ENCODE measurements at regions not wholly inside any gene's neighbourhood (a gene's known extent, or its start where the extent isn't known, plus 50 kb on each side); places are given as distances from the start of the nearest gene placed in this dataset.

DNA sequence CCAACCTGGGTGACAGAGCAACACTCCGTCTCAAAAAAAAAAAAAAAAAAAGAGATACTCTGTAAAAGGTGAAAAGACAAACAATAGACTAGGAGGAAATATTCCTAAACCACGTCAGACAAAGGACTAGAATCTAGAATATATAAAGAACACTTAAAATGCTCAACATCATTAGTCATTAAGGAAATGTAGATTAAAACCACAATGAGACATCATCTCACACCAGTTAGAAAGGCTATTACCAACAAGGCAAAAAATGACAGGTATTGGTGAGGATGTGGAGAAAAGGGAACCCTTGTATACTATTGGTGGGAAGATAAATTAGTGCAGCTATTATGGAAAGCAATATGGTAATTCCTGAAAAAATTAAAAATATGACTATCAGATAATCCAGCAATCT is 903.1 kb upstream of the SOX9 start:
- H3K18ac ChIP-seq (ENCODE audit: low read depth, low read length) = no peak overlapping the region
- intact Hi-C loops (cut with micrococcal nuclease) = no loop called here
- DNase-seq = no peak
- no CpG with 5 or more reads among the region's 2 CpGs for WGBS, 2 experiments (ENCODE audit: extremely low coverage in 2 of 2, insufficient read length in 1 of 2)
- no peak overlapping the region for H2BK5ac ChIP-seq (ENCODE audit: low read depth, low read length, poor library complexity, severe bottlenecking)
- no peak overlapping the region for H4K91ac ChIP-seq (ENCODE audit: insufficient read depth, low read depth, low read length)
- H3K36me3 ChIP-seq (ENCODE audit: control insufficient read depth, insufficient read depth, low read length) = no peaks in the 10 kb centered on the region
- no peak overlapping the region for H2BK120ac ChIP-seq (ENCODE audit: low read depth, low read length)
- ATAC-seq (ENCODE audit: low read depth) = no peak
- H3K9me3 ChIP-seq (ENCODE audit: control insufficient read depth, insufficient read depth, low read length) = peaks cover 2% of the 10 kb centered on the region; the same call in 1 of the 2 replicates
- POLR2A ChIA-PET (ENCODE audit: unreplicated experiment) = no interaction called here
- TF ChIP-seq, protein P1, sequence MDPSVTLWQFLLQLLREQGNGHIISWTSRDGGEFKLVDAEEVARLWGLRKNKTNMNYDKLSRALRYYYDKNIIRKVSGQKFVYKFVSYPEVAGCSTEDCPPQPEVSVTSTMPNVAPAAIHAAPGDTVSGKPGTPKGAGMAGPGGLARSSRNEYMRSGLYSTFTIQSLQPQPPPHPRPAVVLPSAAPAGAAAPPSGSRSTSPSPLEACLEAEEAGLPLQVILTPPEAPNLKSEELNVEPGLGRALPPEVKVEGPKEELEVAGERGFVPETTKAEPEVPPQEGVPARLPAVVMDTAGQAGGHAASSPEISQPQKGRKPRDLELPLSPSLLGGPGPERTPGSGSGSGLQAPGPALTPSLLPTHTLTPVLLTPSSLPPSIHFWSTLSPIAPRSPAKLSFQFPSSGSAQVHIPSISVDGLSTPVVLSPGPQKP (IDR thresholded peaks at IDR 0.05; ENCODE audit: borderline replicate concordance, low read depth, low read length) = no peak
- TF ChIP-seq CEBPB (IDR thresholded peaks at IDR 0.05; ENCODE audit: low read depth, low read length) = no peak
- no peak for TF ChIP-seq RAD21 (IDR thresholded peaks at IDR 0.05; ENCODE audit: low read length)
- no peaks in the 10 kb centered on the region for H3K79me1 ChIP-seq (ENCODE audit: low read depth in 1 of 2, low read length in 2 of 2)
- H3K4ac ChIP-seq (ENCODE audit: low read depth, low read length) = no peak overlapping the region
- H3K4me3 ChIP-seq (ENCODE audit: insufficient read depth, low read depth, low read length) = no peak overlapping the region
- H2BK15ac ChIP-seq (ENCODE audit: low read depth, low read length) = no peak overlapping the region
- BruUV-seq (replicated peaks) = no TSS peak
- no peak overlapping the region for H2BK20ac ChIP-seq (ENCODE audit: low read depth, low read length)
- H2AK5ac ChIP-seq (ENCODE audit: low read depth, low read length) = no peak overlapping the region
- no peak overlapping the region for H4K5ac ChIP-seq (ENCODE audit: low read depth, low read length)
- H3K4me2 ChIP-seq (ENCODE audit: low read depth, low read length) = no peak overlapping the region
- H3K14ac ChIP-seq (replicated peaks; ENCODE audit: low read depth, low read length) = no peak overlapping the region
- no peak overlapping the region for H3K56ac ChIP-seq (ENCODE audit: extremely low read depth, insufficient read depth, low read length)
- H3K9me1 ChIP-seq (ENCODE audit: insufficient read depth, low read length) = no peaks in the 10 kb centered on the region
- CTCF ChIA-PET = no interaction called here
- no peak overlapping the region for H2AFZ ChIP-seq (replicated peaks; ENCODE audit: low read length, poor library complexity)
- dilution Hi-C loops (cut with HindIII; ENCODE audit: low sequenced_read_pairs, unreplicated experiment) = no loop called here
- in situ Hi-C loops (cut with MboI; ENCODE audit: low sequenced_read_pairs) = no loop called here
- H3K23ac ChIP-seq (ENCODE audit: low read depth, low read length) = no peak overlapping the region
- H2AK9ac ChIP-seq (replicated peaks; ENCODE audit: low read depth, low read length, poor library complexity) = no peak overlapping the region
- no peak overlapping the region for H3K27ac ChIP-seq (ENCODE audit: insufficient read depth, low read length)
- no peak overlapping the region for H4K8ac ChIP-seq (ENCODE audit: low read depth in 2 of 2, low read length in 2 of 2)
- H4K20me1 ChIP-seq (ENCODE audit: insufficient read depth, low read length) = no peaks in the 10 kb centered on the region
- H3K27me3 ChIP-seq (ENCODE audit: control insufficient read depth, insufficient read depth, low read length) = no peaks in the 10 kb centered on the region
- H3K9ac ChIP-seq (ENCODE audit: low read depth, low read length) = no peak overlapping the region
- H3K4me1 ChIP-seq (ENCODE audit: control insufficient read depth, insufficient read depth, low read length) = no peaks in the 10 kb centered on the region

All from IMR-90 (cell line).